ENCODE measurements at regions not wholly inside any gene's neighbourhood (a gene's known extent, or its start where the extent isn't known, plus 50 kb on each side); places are given as distances from the start of the nearest gene placed in this dataset.
A peak's percentile ranks its signal among the peaks of the same experiment; 100 is the strongest.

GRCh38 chr10:117762819-117763172 is 220.2 kb downstream of the EMX2 start (continued):
- TF ChIP-seq, protein P1, sequence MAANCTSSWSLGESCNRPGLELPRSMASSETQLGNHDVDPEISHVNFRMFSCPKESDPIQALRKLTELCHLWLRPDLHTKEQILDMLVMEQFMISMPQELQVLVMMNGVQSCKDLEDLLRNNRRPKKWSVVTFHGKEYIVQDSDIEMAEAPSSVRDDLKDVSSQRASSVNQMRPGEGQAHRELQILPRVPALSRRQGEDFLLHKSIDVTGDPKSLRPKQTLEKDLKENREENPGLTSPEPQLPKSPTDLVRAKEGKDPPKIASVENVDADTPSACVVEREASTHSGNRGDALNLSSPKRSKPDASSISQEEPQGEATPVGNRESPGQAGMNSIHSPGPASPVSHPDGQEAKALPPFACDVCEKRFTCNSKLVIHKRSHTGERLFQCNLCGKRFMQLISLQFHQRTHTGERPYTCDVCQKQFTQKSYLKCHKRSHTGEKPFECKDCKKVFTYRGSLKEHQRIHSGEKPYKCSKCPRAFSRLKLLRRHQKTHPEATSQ (tag by site-specific recombination; IDR thresholded peaks at IDR 0.05), result no peak
- TF ChIP-seq, protein P2, sequence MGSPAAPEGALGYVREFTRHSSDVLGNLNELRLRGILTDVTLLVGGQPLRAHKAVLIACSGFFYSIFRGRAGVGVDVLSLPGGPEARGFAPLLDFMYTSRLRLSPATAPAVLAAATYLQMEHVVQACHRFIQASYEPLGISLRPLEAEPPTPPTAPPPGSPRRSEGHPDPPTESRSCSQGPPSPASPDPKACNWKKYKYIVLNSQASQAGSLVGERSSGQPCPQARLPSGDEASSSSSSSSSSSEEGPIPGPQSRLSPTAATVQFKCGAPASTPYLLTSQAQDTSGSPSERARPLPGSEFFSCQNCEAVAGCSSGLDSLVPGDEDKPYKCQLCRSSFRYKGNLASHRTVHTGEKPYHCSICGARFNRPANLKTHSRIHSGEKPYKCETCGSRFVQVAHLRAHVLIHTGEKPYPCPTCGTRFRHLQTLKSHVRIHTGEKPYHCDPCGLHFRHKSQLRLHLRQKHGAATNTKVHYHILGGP (tag by site-specific recombination; IDR thresholded peaks at IDR 0.05), result peak; percentile 52; the same call in 1 of the 2 replicates
- no peak for TF ChIP-seq ZNF837 (tag by site-specific recombination; IDR thresholded peaks at IDR 0.05)
- no peak for TF ChIP-seq ZNF555 (tag by site-specific recombination; conservative IDR thresholded peaks at IDR 0.05)
- TF ChIP-seq HIC1 (tag by site-specific recombination; IDR thresholded peaks at IDR 0.05), result no peak
- TF ChIP-seq KLF10 (tag by site-specific recombination; IDR thresholded peaks at IDR 0.05), result no peak
- no peak for TF ChIP-seq BCL11B (tag by site-specific recombination; IDR thresholded peaks at IDR 0.05; ENCODE audit: low read depth)
- TF ChIP-seq GLIS1 (tag by site-specific recombination; IDR thresholded peaks at IDR 0.05), result peak; percentile 81
- no peak for TF ChIP-seq ZFHX2 (tag by site-specific recombination; conservative IDR thresholded peaks at IDR 0.05)
- TF ChIP-seq ZNF692 (tag by site-specific recombination; IDR thresholded peaks at IDR 0.05), result peak; percentile 89
- TF ChIP-seq, protein P3, sequence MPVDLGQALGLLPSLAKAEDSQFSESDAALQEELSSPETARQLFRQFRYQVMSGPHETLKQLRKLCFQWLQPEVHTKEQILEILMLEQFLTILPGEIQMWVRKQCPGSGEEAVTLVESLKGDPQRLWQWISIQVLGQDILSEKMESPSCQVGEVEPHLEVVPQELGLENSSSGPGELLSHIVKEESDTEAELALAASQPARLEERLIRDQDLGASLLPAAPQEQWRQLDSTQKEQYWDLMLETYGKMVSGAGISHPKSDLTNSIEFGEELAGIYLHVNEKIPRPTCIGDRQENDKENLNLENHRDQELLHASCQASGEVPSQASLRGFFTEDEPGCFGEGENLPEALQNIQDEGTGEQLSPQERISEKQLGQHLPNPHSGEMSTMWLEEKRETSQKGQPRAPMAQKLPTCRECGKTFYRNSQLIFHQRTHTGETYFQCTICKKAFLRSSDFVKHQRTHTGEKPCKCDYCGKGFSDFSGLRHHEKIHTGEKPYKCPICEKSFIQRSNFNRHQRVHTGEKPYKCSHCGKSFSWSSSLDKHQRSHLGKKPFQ (tag by site-specific recombination; IDR thresholded peaks at IDR 0.05), result no peak
- TF ChIP-seq ZNF366 (tag by site-specific recombination; conservative IDR thresholded peaks at IDR 0.05), result peak; percentile 95
- TF ChIP-seq ZNF501 (tag by site-specific recombination; IDR thresholded peaks at IDR 0.05), result no peak
- no peak for TF ChIP-seq HOXA7 (CRISPR knock-in tag; IDR thresholded peaks at IDR 0.05; ENCODE audit: borderline replicate concordance)
- TF ChIP-seq ZNF341 (tag by site-specific recombination; IDR thresholded peaks at IDR 0.05; ENCODE audit: low read depth), result no peak
- TF ChIP-seq ZSCAN16 (tag by site-specific recombination; IDR thresholded peaks at IDR 0.05), result no peak
- TF ChIP-seq SCRT2 (tag by site-specific recombination; IDR thresholded peaks at IDR 0.05), result peak; percentile 96
- no peak for TF ChIP-seq ZNF529 (tag by site-specific recombination; IDR thresholded peaks at IDR 0.05; ENCODE audit: insufficient replicate concordance)
- no peak for TF ChIP-seq ZNF292 (tag by site-specific recombination; IDR thresholded peaks at IDR 0.05; ENCODE audit: borderline replicate concordance, low read depth)
- TF ChIP-seq ZNF19 (tag by site-specific recombination; IDR thresholded peaks at IDR 0.05; ENCODE audit: low read depth), result no peak
- TF ChIP-seq ZNF791 (tag by site-specific recombination; IDR thresholded peaks at IDR 0.05), result no peak
- TF ChIP-seq ZNF133 (tag by site-specific recombination; IDR thresholded peaks at IDR 0.05), result no peak; the same call in 1 of the 2 replicates
- TF ChIP-seq REPIN1 (tag by site-specific recombination; IDR thresholded peaks at IDR 0.05; ENCODE audit: low read depth), result no peak
- TF ChIP-seq ZNF623 (tag by site-specific recombination; IDR thresholded peaks at IDR 0.05), result 0 out of 2 replicates have a peak, but pooled peaks have one; percentile 8
- no peak for TF ChIP-seq ZNF548 (tag by site-specific recombination; IDR thresholded peaks at IDR 0.05)
- no peak for TF ChIP-seq ZNF830 (tag by site-specific recombination; IDR thresholded peaks at IDR 0.05; ENCODE audit: low read depth)
- no peak for TF ChIP-seq WT1 (tag by site-specific recombination; IDR thresholded peaks at IDR 0.05)
- peak; percentile 31; the same call in 1 of the 2 replicates for TF ChIP-seq ZNF843 (tag by site-specific recombination; IDR thresholded peaks at IDR 0.05)
- 0 out of 2 replicates have a peak, but pooled peaks have one; percentile 1 for TF ChIP-seq ZNF664 (tag by site-specific recombination; IDR thresholded peaks at IDR 0.05)
- no peak for TF ChIP-seq ZNF488 (tag by site-specific recombination; IDR thresholded peaks at IDR 0.05)
- no peak for TF ChIP-seq GLIS2 (tag by site-specific recombination; IDR thresholded peaks at IDR 0.05)
- TF ChIP-seq OSR2 (tag by site-specific recombination; IDR thresholded peaks at IDR 0.05), result no peak
- TF ChIP-seq HOXC10 (CRISPR knock-in tag; IDR thresholded peaks at IDR 0.05), result no peak
- no peak for TF ChIP-seq TCF7L2 (IDR thresholded peaks at IDR 0.05; ENCODE audit: borderline replicate concordance, low read depth, low read length)
- TF ChIP-seq ZNF549 (tag by site-specific recombination; IDR thresholded peaks at IDR 0.05), result no peak
